ENCODE measurements at regions not wholly inside any gene's neighbourhood (a gene's known extent, or its start where the extent isn't known, plus 50 kb on each side); places are given as distances from the start of the nearest gene placed in this dataset.

DNA sequence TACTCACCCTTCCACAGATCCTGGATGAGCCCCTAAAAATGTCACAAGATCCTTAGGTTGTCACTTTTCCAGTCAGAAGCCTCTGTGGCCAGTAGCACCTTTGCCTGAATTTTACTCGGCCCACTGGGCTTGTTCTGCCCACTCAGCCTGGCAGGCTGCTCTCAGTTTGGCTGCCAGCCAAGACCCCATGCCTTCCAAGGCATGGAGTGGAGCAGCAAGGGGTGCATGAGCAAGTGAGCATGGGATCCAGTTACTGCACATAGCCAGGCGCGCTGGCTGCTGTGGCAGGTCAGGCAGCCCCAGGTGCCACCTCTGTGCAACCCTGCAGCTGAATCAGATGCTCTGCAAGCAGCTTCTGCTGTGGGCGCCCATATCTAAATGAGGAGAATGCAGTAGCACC, 79.3 kb downstream of the CGGBP1 start:
- DNase-seq (ENCODE audit: low spot score) = no peak
- TF ChIP-seq CTCF (IDR thresholded peaks at IDR 0.05; ENCODE audit: extremely low read depth, missing control alignments) = no peak

GRCh38 chr3:87977765-87978164, 81.0 kb downstream of the CGGBP1 start:
- no peak for DNase-seq (ENCODE audit: low spot score)

GRCh38 chr3:87975716-87976115, 83.1 kb downstream of the CGGBP1 start:
- no peak for DNase-seq (ENCODE audit: low spot score)
- TF ChIP-seq CTCF (IDR thresholded peaks at IDR 0.05; ENCODE audit: extremely low read depth, missing control alignments) = no peak

More at GRCh38 chr3:87977765-87978164, 81.0 kb downstream of the CGGBP1 start:
- no peak for TF ChIP-seq CTCF (IDR thresholded peaks at IDR 0.05; ENCODE audit: extremely low read depth, missing control alignments)

DNA sequence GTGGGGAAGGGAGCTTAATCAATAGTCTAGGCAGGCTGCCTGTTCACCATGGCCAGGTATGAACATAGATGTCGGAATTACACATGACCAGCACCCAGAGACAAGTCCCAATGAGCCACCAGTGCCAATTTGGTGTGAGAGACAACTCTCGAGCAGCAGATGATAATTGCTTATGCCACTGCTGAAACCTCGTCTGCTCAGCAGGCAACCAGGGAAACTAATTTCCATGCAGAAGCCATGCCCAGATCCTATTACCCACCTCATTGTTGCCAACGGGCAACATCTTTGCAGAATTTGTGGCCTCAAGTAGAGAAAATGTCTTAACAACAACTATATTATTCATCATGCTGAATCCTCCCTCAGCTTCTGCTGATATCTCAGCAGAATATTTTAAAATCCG, 84.9 kb downstream of the CGGBP1 start:
- no peak for TF ChIP-seq CTCF (IDR thresholded peaks at IDR 0.05; ENCODE audit: extremely low read depth, missing control alignments)
- no peak for DNase-seq (ENCODE audit: low spot score)

- TF ChIP-seq CTCF (IDR thresholded peaks at IDR 0.05; ENCODE audit: extremely low read depth, missing control alignments) = no peak
- no peak for DNase-seq (ENCODE audit: low spot score)
These were observed 89.2 kb downstream of the CGGBP1 start for GRCh38 chr3:87969620-87970019.

GRCh38 chr3:87968668-87969067, 90.1 kb downstream of the CGGBP1 start:
- no peak for TF ChIP-seq CTCF (IDR thresholded peaks at IDR 0.05; ENCODE audit: extremely low read depth, missing control alignments)
- no peak for DNase-seq (ENCODE audit: low spot score)

GRCh38 chr3:87958289-87958688, 100.5 kb downstream of the CGGBP1 start:
- DNase-seq (ENCODE audit: low spot score) = no peak
- no peak for TF ChIP-seq CTCF (IDR thresholded peaks at IDR 0.05; ENCODE audit: extremely low read depth, missing control alignments)
